NCI-H345 treated with DMSO at 0.1 percent for 48 hours (cell line): ENCODE measurements at regions not wholly inside any gene's neighbourhood (a gene's known extent, or its start where the extent isn't known, plus 50 kb on each side); places are given as distances from the start of the nearest gene placed in this dataset.
"Not testable (repeated sequence)": the region's sequence is repeated elsewhere in the genome, so short reads cannot be mapped to it uniquely, and the experiment has no call there.

Experiments used
- DNase-seq: peaks from one replicate; lab custom pipeline; 2025; ENCODE audit not compliant: unreplicated experiment; lab: John Stamatoyannopoulos, UW

DNA sequence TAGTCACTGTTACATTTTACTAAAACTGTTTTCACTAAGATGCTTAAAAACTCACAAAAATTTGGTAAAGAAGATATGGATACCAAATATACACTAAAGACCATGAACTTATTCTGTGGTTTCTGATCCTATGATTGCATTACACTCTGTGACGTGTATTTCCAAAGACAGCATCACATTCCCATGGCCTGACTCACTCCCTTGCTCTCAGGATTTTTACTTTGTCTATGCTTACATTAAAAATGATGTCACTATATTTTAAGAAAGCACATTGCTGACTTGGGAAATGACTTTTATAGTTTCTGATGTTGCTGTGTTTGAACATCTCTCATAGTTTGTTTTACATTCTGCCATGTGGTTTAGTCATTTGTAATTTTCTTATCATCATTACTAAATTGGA is 327.9 kb upstream of the MAGEB18 start:
- no peak for DNase-seq

DNA sequence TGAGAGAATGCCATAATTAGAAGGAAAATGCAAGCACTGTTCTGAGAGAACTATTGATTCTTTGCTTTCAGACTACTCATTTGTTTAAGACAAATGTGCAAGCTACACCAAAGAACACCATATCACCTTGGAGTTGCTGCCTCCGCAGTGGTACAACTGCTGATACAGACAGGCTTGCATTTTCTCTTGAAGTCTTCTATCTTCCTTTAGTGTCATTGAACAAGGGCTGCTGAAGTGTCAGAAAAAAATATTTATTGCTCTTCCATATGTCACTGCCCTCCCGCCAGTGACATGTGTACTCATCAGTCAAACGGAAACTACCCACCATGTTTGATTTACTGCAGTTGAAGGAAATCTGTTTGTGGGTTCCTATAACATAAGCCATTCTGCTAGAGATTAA is 318.3 kb upstream of the MAGEB18 start:
- no peak for DNase-seq

- DNase-seq, result no peak
These were observed 287.0 kb upstream of the MAGEB18 start for GRCh38 chrX:25851141-25851540.

- no peak for DNase-seq
These were observed 285.1 kb upstream of the MAGEB18 start for GRCh38 chrX:25853002-25853479.

DNA sequence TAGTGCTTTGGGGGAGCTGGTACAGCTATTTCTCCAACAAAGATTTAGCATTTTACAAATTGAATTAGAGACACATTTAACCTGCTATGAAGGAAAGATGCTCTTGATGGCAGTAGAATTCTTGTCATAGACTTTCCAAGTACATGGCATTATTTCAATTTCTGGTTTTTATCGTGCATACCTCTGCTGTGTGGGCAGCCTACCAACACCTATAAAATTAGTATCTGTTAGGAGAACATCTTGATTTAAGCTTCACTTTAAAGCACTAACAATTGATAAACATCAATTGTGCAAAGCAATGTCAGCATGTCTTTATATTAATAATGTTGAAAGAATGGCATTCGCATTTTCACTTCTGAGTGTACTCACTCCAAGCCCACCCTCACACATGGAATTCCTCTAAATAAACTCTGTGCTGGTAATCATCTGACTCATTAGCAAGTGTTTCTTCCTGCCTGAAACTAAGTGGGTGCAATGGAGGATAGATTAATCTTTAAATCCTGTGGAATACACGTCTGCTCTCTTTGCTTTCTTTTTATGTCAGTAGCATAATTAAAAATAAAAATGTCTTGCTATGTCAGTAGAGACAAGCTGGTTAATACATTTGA is 279.8 kb upstream of the MAGEB18 start:
- DNase-seq, result no peak

GRCh38 chrX:25860322-25860721 is 277.8 kb upstream of the MAGEB18 start:
- no peak for DNase-seq

DNA sequence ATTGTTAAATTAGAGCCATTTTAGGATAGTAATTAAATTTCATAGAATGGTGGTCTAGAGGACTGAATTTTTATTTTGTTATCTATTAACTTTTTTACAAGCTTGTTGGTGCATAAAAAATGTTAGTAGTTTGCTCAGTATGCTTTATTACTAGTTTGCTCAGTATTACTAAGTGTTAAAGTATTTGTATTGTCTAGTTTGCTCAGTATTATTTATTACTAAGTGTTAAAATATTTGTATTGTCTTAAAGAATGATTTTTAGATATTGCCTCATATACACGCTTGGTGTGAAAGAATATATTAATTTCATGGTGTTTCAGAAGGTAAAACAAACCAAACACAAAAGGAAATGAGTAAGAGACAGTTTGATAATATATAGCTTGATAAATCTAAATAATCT is 268.4 kb upstream of the MAGEB18 start:
- no peak for DNase-seq

- no peak for DNase-seq
These were observed 265.4 kb upstream of the MAGEB18 start for GRCh38 chrX:25872786-25873185.

- no peak for DNase-seq
These were observed 264.9 kb upstream of the MAGEB18 start for GRCh38 chrX:25873196-25873595.

DNA sequence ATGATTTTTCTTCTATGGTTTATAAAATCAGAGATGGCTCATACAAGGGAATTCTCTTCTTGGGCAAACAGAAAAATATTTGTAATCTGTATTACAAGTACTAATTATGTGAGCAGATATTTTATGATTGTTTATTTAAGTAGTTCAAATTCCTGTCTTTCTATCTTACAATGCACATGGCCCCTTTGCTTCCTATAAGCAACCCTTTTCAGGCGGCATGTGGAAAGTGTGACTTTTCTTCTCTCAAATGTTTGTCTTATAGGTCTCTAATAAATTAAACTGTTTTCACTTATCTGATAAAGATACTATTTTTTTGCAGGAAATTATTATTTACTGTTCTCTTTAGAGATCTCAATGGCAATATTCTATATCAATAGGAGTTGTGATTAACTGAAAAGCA is 259.3 kb upstream of the MAGEB18 start:
- DNase-seq, result no peak

GRCh38 chrX:25882503-25882902 is 255.6 kb upstream of the MAGEB18 start:
- not testable (repeated sequence) for DNase-seq

DNA sequence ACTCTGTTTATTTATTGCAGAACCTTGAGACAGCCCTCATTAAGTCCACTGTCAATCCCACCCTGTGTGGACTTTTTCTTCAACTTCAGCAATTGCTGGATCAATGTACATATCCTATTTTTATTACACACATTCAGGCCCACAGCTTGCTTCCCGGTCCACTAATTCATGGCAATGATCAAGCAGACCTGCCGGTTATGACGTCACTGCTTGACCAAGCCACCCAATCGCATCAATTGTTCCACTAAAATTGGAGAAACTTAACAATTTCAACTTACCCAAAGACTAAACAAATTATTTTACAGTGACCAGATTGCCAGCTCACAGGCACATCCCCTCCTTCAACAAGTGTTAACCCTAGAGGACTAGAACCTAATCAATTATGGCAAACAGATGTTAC is 240.4 kb upstream of the MAGEB18 start:
- no peak for DNase-seq

GRCh38 chrX:25905728-25906127 is 232.4 kb upstream of the MAGEB18 start:
- DNase-seq, result not testable (repeated sequence)

GRCh38 chrX:25925946-25926345 is 212.2 kb upstream of the MAGEB18 start:
- DNase-seq, result no peak

DNA sequence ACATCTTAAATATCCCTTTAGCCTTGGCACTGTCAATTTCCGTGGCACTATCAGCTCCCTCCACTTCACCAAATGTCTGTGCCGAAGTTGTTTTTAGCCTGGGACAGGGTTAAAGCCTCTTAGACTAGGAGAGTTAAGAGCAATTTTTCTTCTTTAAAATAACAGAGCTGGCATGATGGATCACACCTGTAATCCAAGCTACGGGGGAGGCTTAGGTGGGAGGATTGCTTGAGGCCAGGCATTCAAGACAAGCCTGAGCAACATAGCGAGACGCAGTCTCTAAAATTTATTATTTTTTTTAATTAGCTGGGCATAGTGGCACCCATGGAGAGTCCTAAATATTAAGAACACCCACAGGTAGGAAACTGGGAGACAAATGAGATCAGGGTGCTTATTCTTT is 209.8 kb upstream of the MAGEB18 start:
- no peak for DNase-seq

DNA sequence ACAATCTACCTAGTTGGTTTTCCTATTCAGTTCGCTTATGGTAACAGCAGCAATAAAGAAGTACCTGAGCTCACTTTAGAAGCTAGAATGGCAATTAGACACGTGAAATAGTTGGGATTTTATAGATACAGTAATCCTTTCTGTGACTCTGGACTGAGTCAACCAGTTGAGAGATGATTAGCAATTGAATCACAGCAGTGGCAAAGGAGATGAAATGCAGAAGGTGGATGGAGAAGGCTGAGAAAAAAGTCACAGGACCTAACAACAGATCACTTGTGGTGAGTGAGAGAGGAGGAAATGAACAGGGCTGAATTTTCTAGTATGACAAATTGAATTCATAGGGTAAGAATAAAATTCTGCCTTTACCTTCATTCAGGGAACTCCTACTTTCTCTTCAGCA is 197.1 kb upstream of the MAGEB18 start:
- DNase-seq, result no peak

- no peak for DNase-seq
These were observed 196.4 kb upstream of the MAGEB18 start for GRCh38 chrX:25941559-25942250.

DNA sequence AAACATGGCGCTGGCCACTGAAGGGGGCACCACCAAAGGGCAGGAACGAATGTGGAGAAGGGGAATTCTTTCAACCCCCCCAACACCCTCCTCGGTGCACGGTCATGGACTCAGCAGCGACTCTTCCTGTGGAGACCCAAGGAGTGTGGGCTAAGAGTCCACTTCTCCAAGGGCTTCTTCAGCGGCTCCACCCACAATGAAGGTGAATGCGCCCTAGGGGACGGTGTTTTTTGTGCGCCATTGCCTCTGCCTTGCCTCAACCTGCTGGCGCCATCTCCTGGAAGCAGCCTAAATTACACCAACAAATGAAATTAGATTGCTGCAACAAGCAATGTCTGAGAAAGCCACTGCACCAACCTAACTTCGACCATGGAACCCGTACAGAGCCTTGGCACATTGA is 169.2 kb upstream of the MAGEB18 start:
- no peak for DNase-seq

- DNase-seq, result no peak
These were observed 161.3 kb upstream of the MAGEB18 start for GRCh38 chrX:25976683-25977310.

- DNase-seq, result no peak
These were observed 139.5 kb upstream of the MAGEB18 start for GRCh38 chrX:25998687-25999086.

DNA sequence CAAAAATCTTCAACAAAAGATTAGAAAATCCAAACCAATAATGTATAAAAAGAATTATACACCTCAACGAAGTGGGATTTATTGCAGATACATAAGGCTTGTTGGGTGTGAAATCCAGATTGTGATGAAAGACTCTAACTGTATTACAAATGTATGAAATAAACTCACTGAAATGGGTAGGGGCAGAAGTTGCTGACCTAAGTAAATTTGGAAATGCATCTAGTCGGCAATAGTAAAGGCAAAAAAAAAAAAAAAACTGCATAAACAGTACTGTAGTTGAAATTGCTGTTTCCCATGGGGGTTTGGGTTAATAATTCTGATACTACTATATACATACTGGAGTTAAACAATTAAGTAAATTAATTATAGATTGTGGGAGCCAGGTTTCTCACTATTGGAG is 130.7 kb upstream of the MAGEB18 start:
- no peak for DNase-seq

DNA sequence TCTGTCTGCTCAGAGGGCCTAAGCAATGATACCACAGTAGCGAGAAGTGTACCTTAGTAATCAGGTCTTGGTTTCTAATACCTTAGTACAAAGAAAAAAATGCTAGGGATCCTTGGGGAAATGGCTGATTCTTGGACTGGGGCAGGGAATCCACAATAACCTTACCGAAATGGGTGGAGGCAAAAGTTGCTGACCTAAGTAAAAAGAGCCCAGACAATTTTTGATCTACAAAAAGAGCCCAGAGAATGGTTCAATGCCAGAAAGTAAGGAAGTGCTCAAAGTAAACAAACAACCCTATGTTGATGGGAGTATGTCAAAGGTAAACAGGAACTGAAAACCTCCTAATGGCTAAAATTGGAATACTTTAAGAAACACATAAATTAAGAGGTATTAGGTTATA is 130.1 kb upstream of the MAGEB18 start:
- DNase-seq, result no peak
